ENCODE measurements at regions not wholly inside any gene's neighbourhood (a gene's known extent, or its start where the extent isn't known, plus 50 kb on each side); places are given as distances from the start of the nearest gene placed in this dataset.

DNA sequence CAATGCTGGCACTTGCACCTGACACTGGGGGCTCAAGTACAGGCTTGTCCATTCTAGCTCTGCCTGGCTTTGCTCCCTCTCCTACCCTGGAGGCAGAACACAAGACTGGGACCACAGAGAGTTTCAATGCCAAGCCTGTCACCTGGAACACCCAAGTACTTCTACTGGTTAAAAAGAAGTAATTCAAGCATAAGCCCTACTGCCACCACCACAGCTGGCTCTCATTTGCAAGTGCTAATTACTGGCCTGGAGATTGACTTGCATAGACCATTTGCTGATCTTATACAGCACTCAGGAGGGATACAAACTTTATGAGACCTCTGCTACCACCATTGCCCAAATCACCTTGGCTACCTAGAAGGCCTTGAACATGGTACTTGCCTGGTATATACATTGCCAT is 1550.9 kb downstream of the C4orf33 start:
- no peak overlapping the region for H3K4me3 ChIP-seq (ENCODE audit: low read depth, low read length)
- no peak for TF ChIP-seq CTCF (conservative IDR thresholded peaks at IDR 0.05; ENCODE audit: low read depth, low read length)
- no peak for DNase-seq (ENCODE audit: low read depth)

DNA sequence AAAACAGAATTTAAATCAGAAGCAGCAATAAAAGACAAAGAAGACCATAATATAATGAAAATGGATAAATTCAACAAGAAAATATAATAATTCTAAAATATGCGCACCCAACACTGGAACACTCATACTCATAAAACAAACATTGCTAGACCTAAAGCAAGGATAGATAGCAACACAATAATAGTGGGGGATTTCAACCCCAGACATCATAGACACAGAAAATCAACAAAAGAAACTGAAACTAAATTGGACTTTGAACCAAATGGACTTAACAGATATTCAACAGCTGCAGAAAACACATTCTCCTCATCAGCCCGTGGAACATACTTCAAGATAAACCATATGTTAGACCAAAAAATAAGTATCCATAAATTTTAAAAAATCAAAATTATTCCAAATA is 1552.6 kb downstream of the C4orf33 start:
- TF ChIP-seq CTCF (conservative IDR thresholded peaks at IDR 0.05; ENCODE audit: low read depth, low read length), result no peak
- no peak overlapping the region for H3K4me3 ChIP-seq (ENCODE audit: low read depth, low read length)
- no peak for DNase-seq (ENCODE audit: low read depth)

GRCh38 chr4:130653842-130654241 is 1557.9 kb downstream of the C4orf33 start:
- no peak for DNase-seq (ENCODE audit: low read depth)
- H3K4me3 ChIP-seq (ENCODE audit: low read depth, low read length), result no peak overlapping the region
- TF ChIP-seq CTCF (conservative IDR thresholded peaks at IDR 0.05; ENCODE audit: low read depth, low read length), result no peak

GRCh38 chr4:130659320-130659719 is 1563.4 kb downstream of the C4orf33 start:
- no peak for DNase-seq (ENCODE audit: low read depth)
- no peak overlapping the region for H3K4me3 ChIP-seq (ENCODE audit: low read depth, low read length)
- TF ChIP-seq CTCF (conservative IDR thresholded peaks at IDR 0.05; ENCODE audit: low read depth, low read length), result no peak

DNA sequence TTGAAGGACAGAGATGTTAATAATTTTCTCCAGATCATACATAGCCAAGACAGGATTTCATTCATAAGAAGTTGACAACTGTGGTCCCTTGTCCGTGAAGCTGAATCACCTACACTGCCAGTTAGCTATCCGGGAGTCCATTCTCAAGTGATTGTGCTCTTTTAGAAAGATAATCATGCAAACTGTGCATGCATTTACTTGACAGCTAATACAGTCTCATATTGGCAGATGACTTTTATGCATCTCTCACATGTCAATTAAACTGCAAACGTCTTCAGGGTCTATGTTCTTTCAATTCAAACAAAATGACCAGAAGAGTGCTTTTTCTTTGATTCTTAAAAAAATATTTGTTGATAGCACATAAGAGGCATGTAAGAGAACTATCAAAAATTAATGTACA is 1572.9 kb downstream of the C4orf33 start:
- no peak for TF ChIP-seq CTCF (conservative IDR thresholded peaks at IDR 0.05; ENCODE audit: low read depth, low read length)
- no peak for DNase-seq (ENCODE audit: low read depth)
- H3K4me3 ChIP-seq (ENCODE audit: low read depth, low read length), result no peak overlapping the region

DNA sequence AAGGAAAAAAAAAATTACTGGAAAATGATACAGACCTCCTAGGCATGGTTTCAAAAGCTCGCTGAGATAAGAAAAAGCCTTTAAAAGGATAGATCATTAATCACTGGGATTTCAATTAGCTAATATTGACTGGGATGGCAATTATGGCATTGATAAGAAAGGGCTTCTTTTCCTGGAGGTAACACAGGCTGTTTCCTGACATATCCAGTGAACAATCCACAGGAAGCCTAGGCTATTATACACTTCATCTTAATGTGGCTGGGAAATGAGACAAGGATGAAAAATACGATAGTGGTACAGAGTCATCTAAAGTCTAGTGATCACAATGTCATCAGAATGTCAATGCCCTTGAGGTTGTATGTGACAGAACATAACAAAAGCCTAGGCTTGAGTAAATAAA is 1579.3 kb downstream of the C4orf33 start:
- DNase-seq (ENCODE audit: low read depth), result no peak
- no peak overlapping the region for H3K4me3 ChIP-seq (ENCODE audit: low read depth, low read length)
- TF ChIP-seq CTCF (conservative IDR thresholded peaks at IDR 0.05; ENCODE audit: low read depth, low read length), result no peak

- no peak for TF ChIP-seq CTCF (conservative IDR thresholded peaks at IDR 0.05; ENCODE audit: low read depth, low read length)
- H3K4me3 ChIP-seq (ENCODE audit: low read depth, low read length), result no peak overlapping the region
- DNase-seq (ENCODE audit: low read depth), result no peak
Observed at GRCh38 chr4:130689181-130689580, 1593.2 kb downstream of the C4orf33 start.

All from choroid plexus epithelial cell (primary cell).